ENCODE measurements at regions not wholly inside any gene's neighbourhood (a gene's known extent, or its start where the extent isn't known, plus 50 kb on each side); places are given as distances from the start of the nearest gene placed in this dataset.

DNA sequence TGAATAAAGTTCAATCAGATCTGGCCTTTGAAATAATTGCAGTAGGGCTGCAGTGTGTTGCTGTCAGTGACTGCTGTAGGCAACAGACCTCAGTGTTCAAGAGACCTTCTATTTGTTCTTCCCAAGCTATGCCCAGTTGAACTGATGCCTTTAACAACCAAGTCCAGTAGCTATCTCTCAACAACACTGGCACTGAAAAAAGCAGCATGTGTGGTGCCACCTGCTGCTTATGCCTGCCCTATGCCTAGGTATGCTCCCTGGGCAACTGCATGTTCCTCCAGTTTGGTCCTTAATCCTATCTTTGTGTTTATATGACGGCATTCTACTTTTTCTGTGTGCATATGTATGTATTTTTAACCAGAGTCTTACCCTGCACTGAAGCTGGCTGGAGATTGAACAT, 523.9 kb upstream of the MEX3C start:
- TF ChIP-seq CBX5 (IDR thresholded peaks at IDR 0.05; ENCODE audit: low read depth, low read length) (no peak), CREB1 (IDR thresholded peaks at IDR 0.05) (no peak)
- CTCF ChIA-PET (ENCODE audit: partially characterized antibody): no interaction called here
- 88% methylated on average over 1 of the region's 1 CpG; no CpG with 5 or more reads in 1 of the 2 experiments for WGBS, 2 experiments (ENCODE audit: extremely low coverage in 1 of 2, insufficient coverage in 1 of 2, insufficient read length in 1 of 2, insufficient replicate concordance in 2 of 2, low coverage in 1 of 2, low lambda C conversion rate in 2 of 2, missing lambda C conversion rate in 1 of 2)
- Histone ChIP-seq H3K79me2 (ENCODE audit: control insufficient read depth in 1 of 2, insufficient read depth in 2 of 2, low read length in 2 of 2) (no peaks in the 10 kb centered on the region), H2BK12ac (ENCODE audit: low read depth, low read length) (no peak overlapping the region), H2BK15ac (ENCODE audit: low read length) (no peak overlapping the region), H4K8ac (ENCODE audit: extremely low read depth, insufficient read depth, low read length) (no peak overlapping the region), H3K23ac (ENCODE audit: insufficient read length) (no peak overlapping the region), H3K23me2 (ENCODE audit: low read depth, low read length) (no peaks in the 10 kb centered on the region), H3K9ac (replicated peaks in 1 of 4; ENCODE audit: extremely low read depth in 1 of 4, low read depth in 3 of 4, low read length in 3 of 4) (no peak overlapping the region), H3K36me3 (ENCODE audit: control insufficient read depth in 2 of 4, insufficient read depth in 4 of 4, low read length in 3 of 4) (no peaks in the 10 kb centered on the region), H3K4me1 (replicated peaks in 1 of 4; ENCODE audit: control insufficient read depth in 3 of 4, insufficient read depth in 4 of 4, low read length in 3 of 4) (peaks cover 0 to 7% (median 0%) of the 10 kb centered on the region in 4 experiments; a peak in 2 of 7 replicates), H2BK20ac (ENCODE audit: low read length) (no peak overlapping the region), H2AFZ (ENCODE audit: low read length) (no peak overlapping the region), H4K5ac (ENCODE audit: insufficient read length, low read depth, low read length) (no peak overlapping the region), H4K20me1 (replicated peaks in 1 of 2; ENCODE audit: control insufficient read depth in 1 of 2, insufficient read depth in 2 of 2, low read length in 2 of 2) (no peaks in the 10 kb centered on the region), H3K4me2 (ENCODE audit: insufficient read depth in 1 of 2, low read depth in 2 of 2, low read length in 2 of 2) (no peak overlapping the region), H2BK120ac (replicated peaks; ENCODE audit: low read depth, low read length) (no peak overlapping the region), H3K14ac (ENCODE audit: insufficient read length) (no peak overlapping the region), H2BK5ac (ENCODE audit: low read depth, low read length) (no peak overlapping the region), H3K79me1 (ENCODE audit: low read depth, low read length) (no peaks in the 10 kb centered on the region), H3K27me3 (replicated peaks in 1 of 4; ENCODE audit: control insufficient read depth in 3 of 4, extremely low read depth in 1 of 4, insufficient read depth in 3 of 4, low read length in 3 of 4) (no peaks in the 10 kb centered on the region), H3K27ac (ENCODE audit: low read depth, low read length) (no peak overlapping the region), H3K56ac (replicated peaks; ENCODE audit: insufficient read length, low read depth, low read length) (no peak overlapping the region), H2AK5ac (ENCODE audit: low read depth, low read length) (no peak overlapping the region), H4K91ac (replicated peaks; ENCODE audit: insufficient read length, low read length) (no peak overlapping the region), H3K18ac (ENCODE audit: extremely low read depth, low read length) (no peak overlapping the region), H3K4me3 (ENCODE audit: extremely low read depth in 1 of 4, insufficient read depth in 2 of 4, low read depth in 3 of 4, low read length in 4 of 4) (no peak overlapping the region), H3K9me3 (ENCODE audit: insufficient read depth in 2 of 2, low read depth in 1 of 2, low read length in 1 of 2) (no peaks in the 10 kb centered on the region), H3K4ac (replicated peaks; ENCODE audit: insufficient read length, low read depth, low read length) (no peak overlapping the region)
- FAIRE-seq: no peak
- no peak for DNase-seq (ENCODE audit: low read depth in 1 of 2, low spot score in 2 of 2)
- POLR2A ChIA-PET (ENCODE audit: partially characterized antibody): no interaction called here
